AG09319 (cell line): ENCODE measurements at regions not wholly inside any gene's neighbourhood (a gene's known extent, or its start where the extent isn't known, plus 50 kb on each side); places are given as distances from the start of the nearest gene placed in this dataset.

ENCODE experiments used
- DNase-seq: peaks from one replicate; pipeline ENCODE4 v3.0.0-alpha.2; 2010; ENCODE audit warnings: low read depth; ENCODE audit errors: extremely low read depth
- TF ChIP-seq, protein P1 (sequence below): IDR thresholded peaks from 2 replicates; pipeline ENCODE4 v1.5.1; 2011; ENCODE audit warnings: low read depth, mild to moderate bottlenecking, inconsistent platforms, low read length, moderate library complexity

- DNase-seq = no peak
- TF ChIP-seq, protein P1, sequence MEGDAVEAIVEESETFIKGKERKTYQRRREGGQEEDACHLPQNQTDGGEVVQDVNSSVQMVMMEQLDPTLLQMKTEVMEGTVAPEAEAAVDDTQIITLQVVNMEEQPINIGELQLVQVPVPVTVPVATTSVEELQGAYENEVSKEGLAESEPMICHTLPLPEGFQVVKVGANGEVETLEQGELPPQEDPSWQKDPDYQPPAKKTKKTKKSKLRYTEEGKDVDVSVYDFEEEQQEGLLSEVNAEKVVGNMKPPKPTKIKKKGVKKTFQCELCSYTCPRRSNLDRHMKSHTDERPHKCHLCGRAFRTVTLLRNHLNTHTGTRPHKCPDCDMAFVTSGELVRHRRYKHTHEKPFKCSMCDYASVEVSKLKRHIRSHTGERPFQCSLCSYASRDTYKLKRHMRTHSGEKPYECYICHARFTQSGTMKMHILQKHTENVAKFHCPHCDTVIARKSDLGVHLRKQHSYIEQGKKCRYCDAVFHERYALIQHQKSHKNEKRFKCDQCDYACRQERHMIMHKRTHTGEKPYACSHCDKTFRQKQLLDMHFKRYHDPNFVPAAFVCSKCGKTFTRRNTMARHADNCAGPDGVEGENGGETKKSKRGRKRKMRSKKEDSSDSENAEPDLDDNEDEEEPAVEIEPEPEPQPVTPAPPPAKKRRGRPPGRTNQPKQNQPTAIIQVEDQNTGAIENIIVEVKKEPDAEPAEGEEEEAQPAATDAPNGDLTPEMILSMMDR = no peak
These were observed 388.9 kb upstream of the ANO3 start for GRCh38 chr11:25943031-25943430.

- TF ChIP-seq, protein P1 = no peak
- no peak for DNase-seq
These were observed 387.9 kb upstream of the ANO3 start for GRCh38 chr11:25943777-25944661.

- DNase-seq = no peak
- TF ChIP-seq, protein P1 = no peak
These were observed 382.0 kb upstream of the ANO3 start for GRCh38 chr11:25949918-25950317.

DNA sequence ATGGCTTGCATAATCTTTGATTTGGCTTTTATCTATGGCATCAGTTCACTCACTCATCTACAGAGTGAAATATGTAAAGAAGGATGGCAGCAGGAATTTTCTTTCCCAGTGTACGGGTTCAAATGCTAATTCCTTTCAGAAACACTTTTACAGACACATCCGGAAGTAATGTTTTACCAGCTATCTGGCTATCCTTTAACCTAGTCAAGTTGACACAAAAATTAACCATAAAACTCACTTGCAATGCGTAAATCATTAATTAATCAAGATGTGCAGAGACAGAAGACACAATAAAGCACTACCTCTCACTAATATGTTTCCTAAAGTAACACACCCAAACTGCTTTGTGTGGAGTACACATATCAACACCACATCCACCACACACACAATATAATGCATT is 378.9 kb upstream of the ANO3 start:
- TF ChIP-seq, protein P1 = no peak
- DNase-seq = no peak

GRCh38 chr11:25958045-25958444 is 373.9 kb upstream of the ANO3 start:
- no peak for DNase-seq
- TF ChIP-seq, protein P1 = no peak

- DNase-seq = no peak
- TF ChIP-seq, protein P1 = no peak
These were observed 370.4 kb upstream of the ANO3 start for GRCh38 chr11:25961539-25961938.

GRCh38 chr11:25970726-25971508 is 361.0 kb upstream of the ANO3 start:
- DNase-seq = no peak

More at GRCh38 chr11:25970726-25971508, 361.0 kb upstream of the ANO3 start:
- TF ChIP-seq, protein P1 = peak; percentile 5
